OCI-LY7 (cell line): ENCODE measurements at regions not wholly inside any gene's neighbourhood (a gene's known extent, or its start where the extent isn't known, plus 50 kb on each side); places are given as distances from the start of the nearest gene placed in this dataset.

Experiments
- EZH2phosphoT487 ChIP-seq: fragments of 200-600 bp; sonication (generic); IDR thresholded peaks from 2 replicates; pipeline ENCODE4 v1.6.1; 2018; ENCODE audit warnings: low read depth, borderline replicate concordance, mild to moderate bottlenecking, mixed run types, antibody characterized with exemption, low read length, moderate library complexity, mixed read lengths
- TF ChIP-seq, protein P1 (sequence below): fragments of 200-600 bp; sonication (generic); conservative IDR thresholded peaks from 2 replicates; pipeline ENCODE4 v1.5.1; 2014; ENCODE audit warnings: mild to moderate bottlenecking, antibody characterized with exemption, low read length, moderate library complexity, mixed read lengths

DNA sequence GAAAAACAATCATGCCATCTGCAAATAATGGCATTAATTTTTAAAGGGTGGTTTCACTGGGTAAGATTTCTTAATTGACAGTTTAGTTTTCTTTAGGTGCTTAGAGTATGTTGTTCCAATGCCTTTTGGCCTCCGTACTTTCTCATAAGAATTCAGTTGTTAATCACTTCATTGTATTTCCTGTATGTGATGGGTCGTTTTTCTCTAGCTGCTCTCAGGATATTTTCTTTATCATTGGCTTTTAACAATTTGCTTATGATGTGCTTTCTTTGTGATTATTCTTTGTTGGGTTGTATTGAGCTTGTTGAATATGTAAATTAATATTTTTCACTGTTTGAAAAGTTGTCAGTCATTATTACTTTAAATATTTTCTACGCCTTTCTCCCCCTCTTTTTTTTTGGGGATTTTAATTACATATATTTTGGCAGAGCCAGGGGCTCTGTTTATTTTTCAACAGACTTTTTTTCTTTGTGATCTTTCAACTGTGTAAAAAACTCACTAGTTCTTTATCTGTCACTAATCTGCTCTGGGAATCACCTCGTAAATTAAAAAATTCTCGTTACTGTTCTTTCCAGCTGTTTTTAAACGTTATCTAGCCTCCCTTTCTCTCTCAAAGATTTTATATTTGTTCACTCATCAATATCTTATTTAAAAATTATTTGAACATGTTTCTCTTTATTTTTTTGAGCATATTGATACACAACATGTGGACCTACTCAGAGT is 56.2 kb upstream of the IL1R1 start:
- TF ChIP-seq, protein P1, sequence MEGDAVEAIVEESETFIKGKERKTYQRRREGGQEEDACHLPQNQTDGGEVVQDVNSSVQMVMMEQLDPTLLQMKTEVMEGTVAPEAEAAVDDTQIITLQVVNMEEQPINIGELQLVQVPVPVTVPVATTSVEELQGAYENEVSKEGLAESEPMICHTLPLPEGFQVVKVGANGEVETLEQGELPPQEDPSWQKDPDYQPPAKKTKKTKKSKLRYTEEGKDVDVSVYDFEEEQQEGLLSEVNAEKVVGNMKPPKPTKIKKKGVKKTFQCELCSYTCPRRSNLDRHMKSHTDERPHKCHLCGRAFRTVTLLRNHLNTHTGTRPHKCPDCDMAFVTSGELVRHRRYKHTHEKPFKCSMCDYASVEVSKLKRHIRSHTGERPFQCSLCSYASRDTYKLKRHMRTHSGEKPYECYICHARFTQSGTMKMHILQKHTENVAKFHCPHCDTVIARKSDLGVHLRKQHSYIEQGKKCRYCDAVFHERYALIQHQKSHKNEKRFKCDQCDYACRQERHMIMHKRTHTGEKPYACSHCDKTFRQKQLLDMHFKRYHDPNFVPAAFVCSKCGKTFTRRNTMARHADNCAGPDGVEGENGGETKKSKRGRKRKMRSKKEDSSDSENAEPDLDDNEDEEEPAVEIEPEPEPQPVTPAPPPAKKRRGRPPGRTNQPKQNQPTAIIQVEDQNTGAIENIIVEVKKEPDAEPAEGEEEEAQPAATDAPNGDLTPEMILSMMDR, result no peak
- no peak for TF ChIP-seq EZH2phosphoT487
